ENCODE measurements at regions not wholly inside any gene's neighbourhood (a gene's known extent, or its start where the extent isn't known, plus 50 kb on each side); places are given as distances from the start of the nearest gene placed in this dataset.

DNA sequence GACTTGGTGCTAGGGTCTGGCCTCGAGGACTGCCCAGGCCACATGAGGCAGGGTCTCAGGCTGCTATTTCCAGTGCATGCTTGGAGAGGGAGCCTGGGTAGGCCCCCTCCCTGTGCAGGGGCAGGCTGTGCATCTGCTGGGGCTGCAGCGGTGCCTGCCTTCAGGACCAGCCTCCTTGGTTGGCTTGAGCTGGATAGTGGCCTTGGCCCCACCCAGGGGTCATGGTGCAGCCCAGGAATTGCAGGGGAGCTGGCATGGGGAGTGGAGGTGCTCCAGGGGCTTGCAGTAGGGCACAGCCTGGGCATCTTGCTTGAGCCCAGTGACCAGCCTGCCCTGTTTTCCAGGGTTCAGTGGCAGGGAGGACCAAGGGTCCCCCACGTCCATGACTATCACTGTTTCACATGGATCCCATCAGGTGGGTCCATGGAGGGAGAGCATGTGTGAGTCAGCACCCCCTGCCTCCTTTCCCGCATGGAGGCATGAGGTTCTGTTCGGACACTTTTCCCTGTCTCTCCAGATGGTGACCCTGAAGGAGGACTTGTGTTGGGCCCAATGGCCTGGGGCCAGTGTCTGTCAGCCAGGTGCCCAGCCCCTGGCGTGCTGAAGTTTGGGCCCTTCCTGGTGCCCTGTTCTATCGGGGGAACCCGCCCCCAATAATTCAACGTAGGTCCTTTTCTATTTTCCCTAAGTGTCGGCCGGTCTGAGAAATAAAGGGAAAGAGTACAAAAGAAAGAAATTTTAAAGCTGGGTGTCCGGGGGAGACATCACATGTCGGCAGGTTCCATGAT, 218.6 kb downstream of the SNRPN start:
- TF ChIP-seq, protein P1, sequence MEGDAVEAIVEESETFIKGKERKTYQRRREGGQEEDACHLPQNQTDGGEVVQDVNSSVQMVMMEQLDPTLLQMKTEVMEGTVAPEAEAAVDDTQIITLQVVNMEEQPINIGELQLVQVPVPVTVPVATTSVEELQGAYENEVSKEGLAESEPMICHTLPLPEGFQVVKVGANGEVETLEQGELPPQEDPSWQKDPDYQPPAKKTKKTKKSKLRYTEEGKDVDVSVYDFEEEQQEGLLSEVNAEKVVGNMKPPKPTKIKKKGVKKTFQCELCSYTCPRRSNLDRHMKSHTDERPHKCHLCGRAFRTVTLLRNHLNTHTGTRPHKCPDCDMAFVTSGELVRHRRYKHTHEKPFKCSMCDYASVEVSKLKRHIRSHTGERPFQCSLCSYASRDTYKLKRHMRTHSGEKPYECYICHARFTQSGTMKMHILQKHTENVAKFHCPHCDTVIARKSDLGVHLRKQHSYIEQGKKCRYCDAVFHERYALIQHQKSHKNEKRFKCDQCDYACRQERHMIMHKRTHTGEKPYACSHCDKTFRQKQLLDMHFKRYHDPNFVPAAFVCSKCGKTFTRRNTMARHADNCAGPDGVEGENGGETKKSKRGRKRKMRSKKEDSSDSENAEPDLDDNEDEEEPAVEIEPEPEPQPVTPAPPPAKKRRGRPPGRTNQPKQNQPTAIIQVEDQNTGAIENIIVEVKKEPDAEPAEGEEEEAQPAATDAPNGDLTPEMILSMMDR (IDR thresholded peaks at IDR 0.05) = no peak
- TF ChIP-seq EP300 (IDR thresholded peaks at IDR 0.05) (no peak), POLR2A (IDR thresholded peaks at IDR 0.05) (no peak)

Data from tibial nerve (tissue), 4 donors.